ENCODE measurements at regions not wholly inside any gene's neighbourhood (a gene's known extent, or its start where the extent isn't known, plus 50 kb on each side); places are given as distances from the start of the nearest gene placed in this dataset.

- no peak for DNase-seq
These were observed 99.6 kb upstream of the SCG2 start for GRCh38 chr2:223701761-223702160.

GRCh38 chr2:223700221-223700620 lies 98.1 kb upstream of the SCG2 start:
- no peak for DNase-seq

- peak; percentile 50 for DNase-seq
These were observed 95.9 kb upstream of the SCG2 start for GRCh38 chr2:223697892-223698645.

- DNase-seq, result no peak
These were observed 95.2 kb upstream of the SCG2 start for GRCh38 chr2:223697316-223697891.

GRCh38 chr2:223696719-223697118 lies 94.6 kb upstream of the SCG2 start:
- peak; percentile 85 for DNase-seq

- DNase-seq, result peak; percentile 82
These were observed 90.2 kb upstream of the SCG2 start for GRCh38 chr2:223692191-223692947.

GRCh38 chr2:223688094-223688835 lies 86.1 kb upstream of the SCG2 start:
- DNase-seq, result no peak

- no peak for DNase-seq
These were observed 79.0 kb upstream of the SCG2 start for GRCh38 chr2:223681125-223681524.

- DNase-seq, result peak; percentile 78
These were observed 72.9 kb upstream of the SCG2 start for GRCh38 chr2:223674998-223675609.

- DNase-seq, result no peak
These were observed 67.5 kb upstream of the SCG2 start for GRCh38 chr2:223669453-223670225.

GRCh38 chr2:223668302-223668998 lies 66.3 kb upstream of the SCG2 start:
- no peak for DNase-seq

- no peak for DNase-seq
These were observed 52.3 kb upstream of the SCG2 start for GRCh38 chr2:223654384-223654915.

GRCh38 chr2:223652902-223653301 lies 50.7 kb upstream of the SCG2 start:
- no peak for DNase-seq

- no peak for DNase-seq
These were observed 50.0 kb upstream of the SCG2 start for GRCh38 chr2:223652122-223652521.
